Aorta (tissue), 5 donors: ENCODE measurements at regions not wholly inside any gene's neighbourhood (a gene's known extent, or its start where the extent isn't known, plus 50 kb on each side); places are given as distances from the start of the nearest gene placed in this dataset.

ENCODE experiments used
- ATAC-seq: fragments of 200-7000 bp; cut with Tn5 transposase; one replicate; pipeline ENCODE4 v1.9.1; 2022; ENCODE audit warnings: moderate library complexity; ENCODE audit not compliant: low FRiP score
- DNase-seq, 2 donors: peaks; one replicate each; pipeline ENCODE4 v3.0.0-alpha.2; 2020
- H3K27ac ChIP-seq, 2 donors: one replicate each; pipeline ENCODE4 v1.5.1; 2013; ENCODE audit warnings: low read length in 2 of 2, mild to moderate bottlenecking in 2 of 2, moderate library complexity in 2 of 2, control low read depth in 1 of 2, inconsistent platforms in 1 of 2, low read depth in 1 of 2
- H3K27me3 ChIP-seq, 2 donors: one replicate each; pipeline ENCODE4 v1.6.1; 2013; ENCODE audit warnings: control low read depth in 1 of 2, low read length in 1 of 2, mild to moderate bottlenecking in 1 of 2, moderate library complexity in 1 of 2; ENCODE audit not compliant: insufficient read depth in 2 of 2, control insufficient read depth in 1 of 2
- H3K36me3 ChIP-seq, 2 donors: one replicate each; pipeline ENCODE4 v1.6.1; 2013; ENCODE audit warnings: control low read depth in 1 of 2, low read length in 1 of 2, mild to moderate bottlenecking in 1 of 2; ENCODE audit not compliant: insufficient read depth in 2 of 2, control insufficient read depth in 1 of 2
- H3K4me1 ChIP-seq, 2 donors: one replicate each; pipeline ENCODE4 v1.6.1; 2013; ENCODE audit warnings: low read length in 2 of 2, control low read depth in 1 of 2, mild to moderate bottlenecking in 1 of 2, moderate library complexity in 1 of 2; ENCODE audit not compliant: insufficient read depth in 2 of 2, control insufficient read depth in 1 of 2
- H3K4me3 ChIP-seq, 2 donors: one replicate each; pipeline ENCODE4 v1.5.1; 2013; ENCODE audit warnings: low read length in 2 of 2, control low read depth in 1 of 2, mild to moderate bottlenecking in 1 of 2
- H3K9me3 ChIP-seq: one replicate; pipeline ENCODE4 v1.6.1; 2013; ENCODE audit warnings: mild to moderate bottlenecking, low read length; ENCODE audit not compliant: control insufficient read depth
- WGBS, 2 donors: extraction: QIAGEN DNeasy Blood & Tissue Kit; methylation state at CpG; one replicate each; pipeline ENCODE4 v1.1.7; 2013; 5-methylcytosine and 5-hydroxymethylcytosine counted together
- intact Hi-C, 2 donors: fragments of 100-400 bp; cut with DNase I; formaldehyde crosslinking; loops; one replicate each; pipeline versions ENCODE4 v1.14.2 to v1.15.0; 2022
- donor health status: healthy with polysubstance abuse.
- donor health status: Bipolar disorder and iron deficiency.
- donor health status: DM: no; HTN: no; CAD: no.
- donor health status: DM: no; HTN: no; CAD: no.
- donor health status: DM: yes; HTN: yes; CAD: no.

DNA sequence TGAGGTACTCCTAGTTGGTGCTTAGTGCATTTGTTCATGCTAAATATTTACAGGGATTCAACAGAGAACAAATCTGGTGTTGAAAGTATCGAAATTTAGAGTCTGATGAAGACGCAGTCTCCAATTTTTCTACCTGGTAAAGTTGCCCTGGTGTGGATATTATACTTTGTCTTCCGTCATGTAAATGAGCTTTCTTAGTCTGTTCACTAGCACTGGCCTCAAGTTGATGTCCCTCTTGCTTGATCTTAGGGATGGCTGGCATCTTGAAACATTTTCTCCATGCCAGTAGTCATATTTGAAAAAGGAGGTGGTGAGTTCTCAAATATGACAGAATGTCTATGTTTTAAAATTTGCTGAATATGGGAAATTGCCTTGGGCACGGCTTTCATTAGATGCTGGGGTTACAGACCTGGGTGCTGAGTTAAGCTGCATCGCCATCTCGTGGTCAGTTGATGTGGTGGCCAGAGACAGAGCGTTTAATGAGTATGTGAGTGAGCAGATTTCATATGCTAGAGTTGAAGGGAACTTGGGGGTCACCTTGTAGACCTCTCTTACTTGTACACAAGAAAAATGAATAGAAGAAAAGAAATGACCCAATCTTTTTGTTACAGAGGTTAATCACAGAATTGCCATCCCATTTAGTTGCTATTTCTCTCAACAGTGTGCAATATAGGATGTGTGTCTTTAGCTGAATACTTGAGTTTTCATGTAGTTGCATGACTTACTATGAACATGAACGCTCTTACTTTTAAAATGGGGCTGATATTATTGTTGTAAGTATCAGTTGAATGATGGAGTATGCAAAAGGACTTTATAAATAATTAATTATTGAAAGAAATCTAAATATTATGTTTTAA, 172.8 kb upstream of the DCN start:
- Histone ChIP-seq H3K4me1 (no peaks in the 10 kb centered on the region), H3K27me3 (no peaks in the 10 kb centered on the region), H3K36me3 (no peaks in the 10 kb centered on the region), H3K9me3 (no peaks in the 10 kb centered on the region), H3K27ac (no peak overlapping the region), H3K4me3 (no peak overlapping the region)
- peak; percentile 91 for ATAC-seq
- peak; percentile 77 to 79 for DNase-seq
- intact Hi-C loops: loop anchor here (2.0 to 5.0 kb wide), 3 partner anchors 177 to 378 kb away; no protein-coding TSS in a partner anchor
- 24 to 25% methylated on average over 8 of the region's 8 CpGs for WGBS, 2 donors

DNA sequence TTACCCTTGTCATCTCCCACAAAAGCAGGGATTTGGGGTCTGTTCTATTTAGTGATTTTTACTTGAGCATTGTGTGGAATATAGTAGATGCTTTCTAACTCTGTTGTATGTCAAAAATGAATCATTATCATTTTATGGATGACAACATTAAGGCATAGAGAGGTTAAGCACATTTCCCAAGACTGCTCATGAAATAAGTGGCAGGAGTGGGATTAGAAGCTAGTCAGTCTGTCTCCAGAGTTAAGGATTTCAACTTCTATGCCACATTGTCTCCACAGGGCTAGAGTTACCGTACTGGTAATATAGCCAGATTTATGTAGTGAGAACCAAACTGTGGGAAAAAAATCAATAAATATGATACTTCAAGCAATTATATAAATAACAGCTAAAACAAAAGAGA, 170.6 kb upstream of the DCN start:
- no peak overlapping the region for H3K4me3 ChIP-seq
- ATAC-seq (no peak), DNase-seq (no peak)
- no peaks in the 10 kb centered on the region for H3K27me3 ChIP-seq
- no peaks in the 10 kb centered on the region for H3K36me3 ChIP-seq
- no peak overlapping the region for H3K27ac ChIP-seq
- WGBS, 2 donors: 95 to 100% methylated on average over 1 of the region's 1 CpG
- H3K4me1 ChIP-seq: no peaks in the 10 kb centered on the region
- no peaks in the 10 kb centered on the region for H3K9me3 ChIP-seq
- intact Hi-C loops: no loop called here

GRCh38 chr12:91349476-91349875, 166.9 kb upstream of the DCN start:
- H3K9me3 ChIP-seq: no peaks in the 10 kb centered on the region
- DNase-seq (no peak), ATAC-seq (no peak)
- WGBS, 2 donors: 23 to 30% methylated on average over 2 of the region's 2 CpGs
- no peak overlapping the region for H3K27ac ChIP-seq
- no peak overlapping the region for H3K4me3 ChIP-seq
- no peaks in the 10 kb centered on the region for H3K4me1 ChIP-seq
- intact Hi-C loops: no loop called here
- H3K36me3 ChIP-seq: no peaks in the 10 kb centered on the region
- no peaks in the 10 kb centered on the region for H3K27me3 ChIP-seq

- Histone ChIP-seq H3K4me3 (no peak overlapping the region), H3K36me3 (no peaks in the 10 kb centered on the region), H3K9me3 (no peaks in the 10 kb centered on the region), H3K27ac (no peak overlapping the region), H3K4me1 (no peaks in the 10 kb centered on the region), H3K27me3 (no peaks in the 10 kb centered on the region)
- no peak for DNase-seq
- 80 to 92% methylated on average over 3 of the region's 3 CpGs for whole genome bisulfite sequencing, 2 donors
- no peak for ATAC-seq
- intact Hi-C loops: no loop called here
Measured at GRCh38 chr12:91347481-91348214, 165.0 kb upstream of the DCN start.

DNA sequence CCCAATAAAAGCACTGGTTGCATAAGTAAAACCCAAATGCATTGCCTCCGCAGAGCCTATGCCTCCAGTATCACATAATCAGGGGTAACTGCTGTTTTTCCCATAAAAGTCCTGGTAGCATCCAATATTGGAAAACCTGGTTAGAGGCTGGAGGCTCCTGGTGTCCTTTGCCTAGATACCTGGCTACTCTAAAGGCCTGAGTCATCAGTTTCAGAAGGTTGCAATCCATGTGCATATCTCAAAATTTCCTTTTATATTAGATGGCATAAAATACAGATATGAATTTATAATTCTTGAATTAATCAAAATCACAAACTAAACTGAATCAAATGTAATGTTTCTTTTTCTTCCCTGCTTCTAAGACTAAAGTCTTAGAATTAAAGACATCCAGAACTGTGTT, 164.2 kb upstream of the DCN start:
- DNase-seq (no peak), ATAC-seq (no peak)
- intact Hi-C loops: no loop called here

DNA sequence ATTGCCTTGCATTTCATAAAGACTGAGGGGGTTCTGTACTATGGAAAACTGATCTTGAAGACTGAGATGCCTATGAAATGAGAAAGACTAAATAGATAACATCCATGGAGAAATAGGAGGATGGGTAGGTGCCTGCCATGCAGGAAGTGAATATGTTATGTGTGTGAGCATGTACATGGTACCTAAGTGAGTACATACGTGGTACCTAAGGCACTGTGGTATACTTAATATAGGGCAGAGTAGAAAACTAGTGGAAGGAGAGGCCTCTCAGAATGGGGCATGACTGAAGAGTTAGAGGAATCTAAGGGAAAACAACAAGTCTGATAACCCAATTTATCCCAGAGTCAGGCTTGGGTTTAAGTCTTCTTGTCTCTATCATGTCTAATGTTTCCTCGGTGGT, 161.8 kb upstream of the DCN start:
- no peaks in the 10 kb centered on the region for H3K27me3 ChIP-seq
- no peaks in the 10 kb centered on the region for H3K36me3 ChIP-seq
- DNase-seq (no peak), ATAC-seq (no peak)
- intact Hi-C loops: no loop called here
- H3K4me1 ChIP-seq: no peaks in the 10 kb centered on the region
- no peaks in the 10 kb centered on the region for H3K9me3 ChIP-seq
- WGBS, 2 donors: 94 to 96% methylated on average over 2 of the region's 2 CpGs
- no peak overlapping the region for H3K4me3 ChIP-seq
- no peak overlapping the region for H3K27ac ChIP-seq

More for the DNA sequence above, 164.2 kb upstream of the DCN start:
- H3K4me1 ChIP-seq: no peaks in the 10 kb centered on the region
- no peak overlapping the region for H3K27ac ChIP-seq
- H3K36me3 ChIP-seq: no peaks in the 10 kb centered on the region
- H3K4me3 ChIP-seq: no peak overlapping the region
- WGBS, 2 donors: 98 to 100% methylated on average over 1 of the region's 1 CpG
- no peaks in the 10 kb centered on the region for H3K27me3 ChIP-seq
- H3K9me3 ChIP-seq: no peaks in the 10 kb centered on the region

DNA sequence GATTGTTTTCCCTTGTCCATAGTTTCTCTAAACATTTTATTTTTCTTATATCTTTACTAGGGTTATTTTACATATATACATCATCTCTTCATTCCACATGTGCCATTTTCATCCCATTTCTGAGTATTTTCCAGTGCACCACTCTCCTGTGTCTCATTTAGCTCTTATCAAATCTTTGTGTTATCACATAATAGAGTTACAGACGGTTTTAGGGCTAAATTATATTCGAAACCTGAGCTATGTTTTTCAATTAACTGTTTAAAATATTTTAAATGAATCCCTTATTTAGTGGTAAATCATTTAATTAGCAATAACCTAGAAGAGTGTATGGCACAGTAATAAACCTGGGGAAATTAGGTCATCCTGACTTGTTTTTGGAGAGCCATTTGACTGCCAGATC, 160.4 kb upstream of the DCN start:
- Histone ChIP-seq H3K36me3 (no peaks in the 10 kb centered on the region), H3K27me3 (no peaks in the 10 kb centered on the region), H3K4me1 (no peaks in the 10 kb centered on the region), H3K9me3 (no peaks in the 10 kb centered on the region), H3K4me3 (no peak overlapping the region), H3K27ac (no peak overlapping the region)
- WGBS, 2 donors: 81 to 89% methylated on average over 2 of the region's 2 CpGs
- intact Hi-C loops: no loop called here
- DNase-seq: no peak
- no peak for ATAC-seq

GRCh38 chr12:91339106-91339505, 156.5 kb upstream of the DCN start:
- ATAC-seq (no peak), DNase-seq (no peak)
- Histone ChIP-seq H3K4me3 (no peak overlapping the region), H3K36me3 (no peaks in the 10 kb centered on the region), H3K27me3 (no peaks in the 10 kb centered on the region), H3K27ac (no peak overlapping the region), H3K9me3 (no peaks in the 10 kb centered on the region), H3K4me1 (no peaks in the 10 kb centered on the region)
- intact Hi-C loops: no loop called here
- 95 to 97% methylated on average over 2 of the region's 2 CpGs for WGBS, 2 donors

DNA sequence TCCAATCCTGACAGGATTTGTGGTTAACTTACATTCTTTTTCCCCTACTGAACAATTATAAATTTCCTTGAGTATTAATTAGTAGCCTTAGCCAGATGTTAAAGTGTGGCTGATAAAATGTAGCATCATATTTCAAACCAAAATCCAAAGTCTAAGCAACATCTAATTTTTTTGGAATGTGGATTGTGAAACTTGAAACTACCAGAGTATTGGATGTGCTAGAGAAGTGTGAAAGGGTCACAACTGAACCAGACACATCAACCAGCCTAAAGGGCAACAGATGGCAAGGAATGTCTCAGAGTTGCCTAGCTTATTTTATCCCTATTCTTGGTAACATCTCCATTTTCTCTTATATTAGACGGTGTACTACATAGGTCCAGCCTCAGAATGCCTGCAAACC, 153.1 kb upstream of the DCN start:
- intact Hi-C loops: no loop called here
- 95 to 100% methylated on average over 1 of the region's 1 CpG for WGBS, 2 donors
- H3K4me1 ChIP-seq: no peaks in the 10 kb centered on the region

More for the DNA sequence above, 153.1 kb upstream of the DCN start:
- no peak for ATAC-seq
- Histone ChIP-seq H3K9me3 (no peaks in the 10 kb centered on the region), H3K36me3 (no peaks in the 10 kb centered on the region), H3K27me3 (no peaks in the 10 kb centered on the region), H3K4me3 (no peak overlapping the region), H3K27ac (no peak overlapping the region)
- DNase-seq: no peak
